GM12892 (cell line): ENCODE measurements at regions not wholly inside any gene's neighbourhood (a gene's known extent, or its start where the extent isn't known, plus 50 kb on each side); places are given as distances from the start of the nearest gene placed in this dataset.

Experiments used
- POLR2A ChIP-seq: IDR thresholded peaks from 2 replicates; pipeline ENCODE4 v1.6.1; 2011; ENCODE audit warnings: low read depth, low read length, control low read depth
- POLR2AphosphoS5 ChIP-seq: IDR thresholded peaks from 2 replicates; pipeline ENCODE4 v1.6.1; 2011; ENCODE audit warnings: low read depth, low read length, control low read depth

GRCh38 chr18:47321815-47322214, 70.4 kb upstream of the SKOR2 start:
- no peak for TF ChIP-seq POLR2AphosphoS5
- no peak for TF ChIP-seq POLR2A
